Adrenal gland (tissue), 9 donors: ENCODE measurements at regions not wholly inside any gene's neighbourhood (a gene's known extent, or its start where the extent isn't known, plus 50 kb on each side); places are given as distances from the start of the nearest gene placed in this dataset.

Experiments
- DNase-seq, 7 donors: peaks; one replicate each; pipeline ENCODE4 v3.0.0-alpha.2; 2019 to 2020
- H3K27ac ChIP-seq, 5 donors: fragments of 200-600 bp; sonication (generic) in 4 of 5; 1 replicate in 3 of 5; 2 replicates in 2 of 5; pipeline versions ENCODE4 v1.5.1 to v1.8.0; 2016 to 2020; ENCODE audit warnings: mild to moderate bottlenecking in 1 of 5
- H3K27me3 ChIP-seq: fragments of 200-600 bp; 2 replicates; pipeline ENCODE4 v1.8.0; 2021
- H3K36me3 ChIP-seq, 2 donors: fragments of 200-600 bp; replicated peaks in 1 of 2; 1 replicate in 1 of 2; 2 replicates in 1 of 2; pipeline versions ENCODE4 v1.5.1 to v1.8.0; 2018 to 2022
- H3K4me1 ChIP-seq, 2 donors: fragments of 200-600 bp; replicated peaks in 1 of 2; 1 replicate in 1 of 2; 2 replicates in 1 of 2; pipeline versions ENCODE4 v1.5.1 to v1.8.0; 2018 to 2021
- H3K4me3 ChIP-seq, 4 donors: fragments of 200-600 bp; sonication (generic) in 3 of 4; one replicate each; pipeline ENCODE4 v1.5.1; 2016 to 2018
- H3K9me3 ChIP-seq, 3 donors: fragments of 200-600 bp; sonication (generic) in 1 of 3; replicated peaks in 1 of 3; 1 replicate in 2 of 3; 2 replicates in 1 of 3; pipeline versions ENCODE4 v1.5.1 to v1.8.0; 2016 to 2021
- POLR2A ChIP-seq, 2 donors: fragments of 450-650 bp; IDR thresholded peaks; one replicate each; pipeline ENCODE4 v1.6.1; 2017; ENCODE audit warnings: antibody characterized with exemption in 2 of 2, mild to moderate bottlenecking in 2 of 2, moderate library complexity in 1 of 2
- WGBS, 4 donors: extraction: QIAGEN DNeasy Blood & Tissue Kit in 2 of 4; methylation state at CpG; one replicate each; pipeline versions ENCODE4 v1.1.5 to v1.1.7; 2013 to 2017; 5-methylcytosine and 5-hydroxymethylcytosine counted together
- intact Hi-C, 2 donors: fragments of 100-400 bp; cut with DNase I; formaldehyde crosslinking; loops; one replicate each; pipeline versions ENCODE4 v1.14.1 to v1.15.0; 2022 to 2023
- TF ChIP-seq, protein P1 (sequence below), 6 experiments: fragments of 450-650 bp in 4 of 6; fragments of 200-600 bp in 2 of 6; sonication (generic) in 1 of 6; IDR thresholded peaks; 1 replicate in 5 of 6; 2 replicates in 1 of 6; pipeline versions ENCODE4 v1.5.1 to v1.8.0; 2016 to 2021; ENCODE audit warnings: antibody characterized with exemption in 6 of 6, mild to moderate bottlenecking in 2 of 6, moderate library complexity in 1 of 6
- donor health status: healthy with polysubstance abuse.
- donor health status: Bipolar disorder and iron deficiency.
- donor health status: DM: yes; HTN: yes; CAD: no.
- donor health status: DM: no; HTN: no; CAD: no.
- donor health status: DM: no; HTN: no; CAD: no.

DNA sequence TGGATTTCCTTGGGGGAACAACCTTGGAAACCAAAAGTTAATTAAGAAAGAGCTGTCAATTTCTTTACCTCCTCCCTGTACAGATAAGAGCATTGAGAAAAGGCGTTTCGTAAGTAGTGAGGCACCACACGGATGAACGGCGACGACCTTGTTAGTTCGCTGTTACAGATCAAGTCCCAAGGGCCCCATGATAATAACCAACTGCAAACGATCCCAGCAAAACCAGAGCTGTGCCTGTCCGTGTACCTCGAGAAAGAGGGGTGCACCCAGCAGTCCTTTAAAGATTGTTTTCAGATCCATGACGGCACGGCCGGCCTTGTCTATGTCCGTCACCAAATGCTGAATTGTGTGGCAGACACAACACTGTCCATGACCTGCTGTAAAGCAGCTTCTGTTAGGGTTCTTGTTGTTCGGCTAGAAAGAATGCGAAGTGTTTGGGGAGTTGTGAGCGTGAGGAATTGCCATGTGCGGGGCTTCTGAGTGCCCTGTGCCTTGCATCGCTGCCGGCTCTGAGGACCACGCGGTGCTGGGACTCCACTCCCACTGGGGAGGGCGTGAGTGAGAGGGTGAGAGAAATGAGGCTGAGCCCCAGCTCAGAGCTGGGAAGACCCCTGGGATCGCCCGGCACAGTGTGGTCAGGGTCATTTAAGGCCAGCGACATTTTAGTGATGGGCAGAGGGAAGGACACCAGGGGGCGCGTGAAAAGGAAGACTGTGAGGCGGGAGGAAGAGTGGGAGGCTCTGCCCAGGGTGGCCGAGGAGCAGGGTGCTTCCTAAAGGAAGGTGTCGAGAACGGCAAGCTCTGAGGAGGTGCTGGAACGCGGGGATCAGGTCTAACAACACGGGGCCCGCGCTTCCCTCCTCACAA lies 136.8 kb upstream of the RPS6KA2 start:
- WGBS, 4 donors, result 79 to 82% (median 82%) methylated on average over 37 of the region's 37 CpGs
- H3K27ac ChIP-seq, result no peak overlapping the region
- H3K36me3 ChIP-seq, result no peaks in the 10 kb centered on the region
- TF ChIP-seq, protein P1, sequence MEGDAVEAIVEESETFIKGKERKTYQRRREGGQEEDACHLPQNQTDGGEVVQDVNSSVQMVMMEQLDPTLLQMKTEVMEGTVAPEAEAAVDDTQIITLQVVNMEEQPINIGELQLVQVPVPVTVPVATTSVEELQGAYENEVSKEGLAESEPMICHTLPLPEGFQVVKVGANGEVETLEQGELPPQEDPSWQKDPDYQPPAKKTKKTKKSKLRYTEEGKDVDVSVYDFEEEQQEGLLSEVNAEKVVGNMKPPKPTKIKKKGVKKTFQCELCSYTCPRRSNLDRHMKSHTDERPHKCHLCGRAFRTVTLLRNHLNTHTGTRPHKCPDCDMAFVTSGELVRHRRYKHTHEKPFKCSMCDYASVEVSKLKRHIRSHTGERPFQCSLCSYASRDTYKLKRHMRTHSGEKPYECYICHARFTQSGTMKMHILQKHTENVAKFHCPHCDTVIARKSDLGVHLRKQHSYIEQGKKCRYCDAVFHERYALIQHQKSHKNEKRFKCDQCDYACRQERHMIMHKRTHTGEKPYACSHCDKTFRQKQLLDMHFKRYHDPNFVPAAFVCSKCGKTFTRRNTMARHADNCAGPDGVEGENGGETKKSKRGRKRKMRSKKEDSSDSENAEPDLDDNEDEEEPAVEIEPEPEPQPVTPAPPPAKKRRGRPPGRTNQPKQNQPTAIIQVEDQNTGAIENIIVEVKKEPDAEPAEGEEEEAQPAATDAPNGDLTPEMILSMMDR (IDR thresholded peaks at IDR 0.05), result no peak
- TF ChIP-seq POLR2A (IDR thresholded peaks at IDR 0.05), result no peak
- H3K4me3 ChIP-seq, result no peak overlapping the region
- H3K4me1 ChIP-seq, result no peaks in the 10 kb centered on the region
- no peaks in the 10 kb centered on the region for H3K9me3 ChIP-seq
- intact Hi-C loops, result no loop called here
- peak in 1 of 7 donors; percentile 10 for DNase-seq
- no peaks in the 10 kb centered on the region for H3K27me3 ChIP-seq

GRCh38 chr6:166761801-166762200 lies 134.8 kb upstream of the RPS6KA2 start:
- DNase-seq, result peak in 1 of 7 donors; percentile 4

DNA sequence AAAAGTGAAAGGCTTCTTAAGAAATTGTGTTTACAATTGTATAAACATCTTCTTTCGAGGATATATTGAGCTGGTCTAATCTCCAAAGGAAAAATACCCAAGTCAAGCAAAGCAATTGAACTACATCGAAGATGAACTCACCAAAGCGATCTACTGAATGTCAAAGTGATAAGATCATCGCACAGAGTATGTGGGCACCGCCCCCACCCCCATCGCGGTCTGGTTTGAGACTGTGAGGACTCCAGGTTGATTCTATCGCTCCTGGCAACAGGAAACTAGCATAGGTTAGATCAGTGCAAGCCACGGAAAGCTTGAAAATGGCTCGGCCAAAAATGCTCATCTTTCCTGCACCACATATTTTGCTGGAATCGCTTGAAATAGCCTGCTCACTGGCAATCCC lies 133.2 kb upstream of the RPS6KA2 start:
- no peaks in the 10 kb centered on the region for H3K9me3 ChIP-seq
- intact Hi-C loops, result no loop called here
- 78 to 95% (median 85%) methylated on average over 10 to 11 of the region's 11 CpGs for WGBS, 4 donors
- H3K4me3 ChIP-seq, result no peak overlapping the region
- H3K27me3 ChIP-seq, result no peaks in the 10 kb centered on the region
- peak in 1 of 7 donors; percentile 3 for DNase-seq
- H3K36me3 ChIP-seq, result no peaks in the 10 kb centered on the region
- no peak overlapping the region for H3K27ac ChIP-seq
- H3K4me1 ChIP-seq, result no peaks in the 10 kb centered on the region
- TF ChIP-seq, protein P1 (IDR thresholded peaks at IDR 0.05), result no peak
- TF ChIP-seq POLR2A (IDR thresholded peaks at IDR 0.05), result no peak

More at GRCh38 chr6:166761801-166762200, 134.8 kb upstream of the RPS6KA2 start:
- WGBS, 4 donors, result 78 to 94% (median 87%) methylated on average over 7 to 9 of the region's 9 CpGs
- no peaks in the 10 kb centered on the region for H3K27me3 ChIP-seq
- H3K27ac ChIP-seq, result no peak overlapping the region
- intact Hi-C loops, result no loop called here
- no peak overlapping the region for H3K4me3 ChIP-seq
- H3K4me1 ChIP-seq, result no peaks in the 10 kb centered on the region
- TF ChIP-seq POLR2A (IDR thresholded peaks at IDR 0.05), result no peak
- TF ChIP-seq, protein P1 (IDR thresholded peaks at IDR 0.05), result no peak
- H3K36me3 ChIP-seq, result no peaks in the 10 kb centered on the region
- no peaks in the 10 kb centered on the region for H3K9me3 ChIP-seq

DNA sequence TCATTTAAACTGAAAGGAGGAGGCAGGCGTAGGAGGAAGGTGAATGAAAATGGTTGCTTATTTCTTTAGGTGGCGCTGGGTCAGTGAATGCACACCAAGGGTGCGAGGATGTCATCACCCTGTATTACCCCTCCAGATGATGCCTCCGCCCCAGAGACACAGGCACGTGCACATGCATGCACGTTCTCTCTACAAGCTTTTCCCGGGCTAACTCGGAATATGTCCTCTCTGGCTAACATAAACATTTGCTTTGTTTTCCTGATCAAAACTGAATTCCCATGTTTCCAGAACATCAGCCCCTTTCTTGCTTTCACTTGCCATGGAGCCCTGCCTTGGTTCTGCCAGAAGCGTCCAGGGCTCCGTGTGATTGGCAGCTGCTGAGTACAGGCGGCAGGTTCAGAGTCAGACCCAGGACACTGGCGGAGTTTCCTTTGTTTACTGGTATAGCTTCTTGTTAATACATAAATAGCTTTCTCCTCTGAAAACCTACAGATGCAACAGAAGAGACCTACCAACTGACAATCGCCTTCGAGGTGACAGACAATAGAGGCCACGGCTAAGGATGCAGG lies 131.2 kb upstream of the RPS6KA2 start:
- Histone ChIP-seq H3K27me3 (no peaks in the 10 kb centered on the region), H3K36me3 (no peaks in the 10 kb centered on the region), H3K9me3 (no peaks in the 10 kb centered on the region), H3K4me1 (no peaks in the 10 kb centered on the region), H3K4me3 (no peak overlapping the region), H3K27ac (no peak overlapping the region)
- no peak for TF ChIP-seq POLR2A (IDR thresholded peaks at IDR 0.05)
- TF ChIP-seq, protein P1 (IDR thresholded peaks at IDR 0.05), result no peak
- intact Hi-C loops, result no loop called here
- no peak for DNase-seq
- WGBS, 4 donors, result 75 to 78% (median 77%) methylated on average over 15 of the region's 15 CpGs
